HFF-Myc (cell line): ENCODE measurements at regions not wholly inside any gene's neighbourhood (a gene's known extent, or its start where the extent isn't known, plus 50 kb on each side); places are given as distances from the start of the nearest gene placed in this dataset.

Source experiments
- DNase-seq: peaks from one replicate; pipeline ENCODE4 v3.0.0-alpha.2; 2011; ENCODE audit warnings: low read depth; ENCODE audit errors: extremely low read depth
- H3K4me3 ChIP-seq: replicated peaks from 2 replicates; pipeline ENCODE4 v1.5.1; 2011; ENCODE audit warnings: low read depth, mild to moderate bottlenecking, control low read depth, low read length
- TF ChIP-seq, protein P1 (sequence below): IDR thresholded peaks from 2 replicates; pipeline ENCODE4 v1.5.1; 2012; ENCODE audit warnings: mild to moderate bottlenecking, low read depth, low read length, control low read depth; ENCODE audit errors: missing control alignments

- TF ChIP-seq, protein P1, sequence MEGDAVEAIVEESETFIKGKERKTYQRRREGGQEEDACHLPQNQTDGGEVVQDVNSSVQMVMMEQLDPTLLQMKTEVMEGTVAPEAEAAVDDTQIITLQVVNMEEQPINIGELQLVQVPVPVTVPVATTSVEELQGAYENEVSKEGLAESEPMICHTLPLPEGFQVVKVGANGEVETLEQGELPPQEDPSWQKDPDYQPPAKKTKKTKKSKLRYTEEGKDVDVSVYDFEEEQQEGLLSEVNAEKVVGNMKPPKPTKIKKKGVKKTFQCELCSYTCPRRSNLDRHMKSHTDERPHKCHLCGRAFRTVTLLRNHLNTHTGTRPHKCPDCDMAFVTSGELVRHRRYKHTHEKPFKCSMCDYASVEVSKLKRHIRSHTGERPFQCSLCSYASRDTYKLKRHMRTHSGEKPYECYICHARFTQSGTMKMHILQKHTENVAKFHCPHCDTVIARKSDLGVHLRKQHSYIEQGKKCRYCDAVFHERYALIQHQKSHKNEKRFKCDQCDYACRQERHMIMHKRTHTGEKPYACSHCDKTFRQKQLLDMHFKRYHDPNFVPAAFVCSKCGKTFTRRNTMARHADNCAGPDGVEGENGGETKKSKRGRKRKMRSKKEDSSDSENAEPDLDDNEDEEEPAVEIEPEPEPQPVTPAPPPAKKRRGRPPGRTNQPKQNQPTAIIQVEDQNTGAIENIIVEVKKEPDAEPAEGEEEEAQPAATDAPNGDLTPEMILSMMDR, result no peak
- H3K4me3 ChIP-seq, result no peak overlapping the region
- no peak for DNase-seq
These were observed 183.3 kb upstream of the KITLG start for GRCh38 chr12:88763536-88764100.

DNA sequence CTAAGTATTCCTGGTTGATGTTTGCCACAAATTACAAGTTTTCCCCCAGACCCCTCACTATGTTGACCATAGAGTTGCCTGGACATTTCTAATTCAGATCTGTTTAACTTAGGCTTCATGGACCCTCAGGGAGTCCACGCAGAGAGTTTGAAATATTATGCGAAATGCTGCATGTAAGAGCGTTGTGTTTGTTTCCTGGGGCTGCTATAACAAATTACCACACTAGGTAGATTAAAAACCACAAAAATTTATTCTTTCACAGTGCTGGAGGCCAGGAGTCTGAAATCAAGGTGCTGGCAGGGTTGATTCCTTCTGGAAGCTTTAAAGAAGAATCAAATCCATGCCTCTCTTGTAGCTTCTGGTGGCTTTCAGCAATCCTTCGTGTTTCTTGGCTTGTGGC is 177.9 kb upstream of the KITLG start:
- DNase-seq, result no peak
- no peak overlapping the region for H3K4me3 ChIP-seq
- TF ChIP-seq, protein P1, result no peak

DNA sequence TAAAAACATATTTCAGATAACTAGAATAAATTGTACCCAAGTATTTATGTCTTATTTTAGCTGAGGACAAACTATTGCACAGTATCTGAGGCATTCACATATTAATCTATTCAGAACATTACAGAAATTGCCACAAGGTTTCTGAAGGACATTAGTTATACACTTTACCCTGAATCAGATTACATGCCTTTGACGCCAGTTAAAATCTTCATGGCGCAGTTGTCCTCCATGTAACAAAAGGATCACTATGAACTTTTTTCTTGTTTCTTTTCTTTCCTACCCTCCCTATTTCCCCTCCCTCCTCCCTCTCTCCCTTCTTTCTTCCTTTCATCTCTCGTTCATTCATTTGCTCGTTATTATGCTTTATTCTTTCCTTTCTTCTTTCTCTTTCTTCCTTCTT is 176.6 kb upstream of the KITLG start:
- TF ChIP-seq, protein P1, result no peak

GRCh38 chr12:88756153-88756552 is 175.9 kb upstream of the KITLG start:
- TF ChIP-seq, protein P1, result no peak
- H3K4me3 ChIP-seq, result no peak overlapping the region
- no peak for DNase-seq

More for the DNA sequence above, 176.6 kb upstream of the KITLG start:
- DNase-seq, result no peak
- H3K4me3 ChIP-seq, result no peak overlapping the region

DNA sequence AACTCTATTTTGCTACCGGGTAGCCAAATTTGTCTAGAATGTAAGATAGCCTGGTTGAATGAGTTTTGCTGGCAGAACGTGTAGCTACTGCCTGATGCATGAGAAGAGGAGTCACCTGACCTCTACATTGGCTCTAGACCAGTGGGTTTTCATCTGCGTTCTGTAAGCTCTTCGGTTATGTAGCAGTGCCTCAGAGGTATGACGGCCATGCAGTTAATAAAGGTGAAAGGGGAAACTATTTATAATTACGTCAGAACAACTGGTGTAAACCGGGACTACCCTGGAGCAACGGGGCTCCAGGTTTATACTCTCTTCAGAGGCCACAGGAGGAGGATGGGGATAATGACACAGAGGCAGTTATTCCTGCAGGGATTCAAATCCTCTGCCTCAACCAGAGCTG is 173.4 kb upstream of the KITLG start:
- H3K4me3 ChIP-seq, result no peak overlapping the region
- TF ChIP-seq, protein P1, result no peak
- no peak for DNase-seq

DNA sequence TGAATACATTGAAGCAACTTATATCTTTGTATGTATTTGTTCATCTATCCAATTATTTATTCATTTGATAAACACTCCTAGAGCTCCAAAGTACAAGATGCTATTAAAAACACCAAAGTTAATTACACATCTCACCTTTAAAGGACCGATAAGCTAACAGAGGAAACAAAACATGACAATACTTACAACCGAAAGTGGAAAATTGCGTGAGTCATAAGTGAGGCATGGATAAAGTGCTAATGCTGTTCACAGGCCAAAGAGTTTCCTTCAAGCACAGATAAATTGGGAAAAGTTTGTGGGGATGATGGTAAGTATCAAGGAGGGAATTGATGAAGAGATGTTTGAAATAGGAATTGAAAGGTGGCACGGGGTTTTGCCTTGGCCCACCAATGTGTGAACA is 172.8 kb upstream of the KITLG start:
- no peak for DNase-seq
- no peak overlapping the region for H3K4me3 ChIP-seq
- TF ChIP-seq, protein P1, result no peak

DNA sequence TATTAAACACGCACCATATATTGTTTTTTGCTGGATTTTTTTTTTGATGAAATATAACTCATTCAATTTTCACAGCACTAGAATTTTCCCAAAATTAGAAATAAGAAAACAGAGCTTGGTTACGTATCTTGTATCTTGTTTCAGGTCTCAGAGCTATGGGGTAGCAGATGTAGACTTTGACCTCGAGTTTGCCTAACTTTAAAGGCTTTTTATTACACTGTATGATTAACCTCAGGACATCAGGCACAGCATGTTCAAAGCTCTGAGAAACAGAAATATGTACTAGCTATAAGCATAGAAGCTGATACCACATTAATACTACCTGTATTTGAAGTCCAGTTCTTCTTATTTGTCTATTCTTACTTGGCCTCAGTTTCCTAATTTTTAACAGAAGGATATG is 171.9 kb upstream of the KITLG start:
- DNase-seq, result no peak
- H3K4me3 ChIP-seq, result no peak overlapping the region
- TF ChIP-seq, protein P1, result no peak
